ENCODE measurements at regions not wholly inside any gene's neighbourhood (a gene's known extent, or its start where the extent isn't known, plus 50 kb on each side); places are given as distances from the start of the nearest gene placed in this dataset.

DNA sequence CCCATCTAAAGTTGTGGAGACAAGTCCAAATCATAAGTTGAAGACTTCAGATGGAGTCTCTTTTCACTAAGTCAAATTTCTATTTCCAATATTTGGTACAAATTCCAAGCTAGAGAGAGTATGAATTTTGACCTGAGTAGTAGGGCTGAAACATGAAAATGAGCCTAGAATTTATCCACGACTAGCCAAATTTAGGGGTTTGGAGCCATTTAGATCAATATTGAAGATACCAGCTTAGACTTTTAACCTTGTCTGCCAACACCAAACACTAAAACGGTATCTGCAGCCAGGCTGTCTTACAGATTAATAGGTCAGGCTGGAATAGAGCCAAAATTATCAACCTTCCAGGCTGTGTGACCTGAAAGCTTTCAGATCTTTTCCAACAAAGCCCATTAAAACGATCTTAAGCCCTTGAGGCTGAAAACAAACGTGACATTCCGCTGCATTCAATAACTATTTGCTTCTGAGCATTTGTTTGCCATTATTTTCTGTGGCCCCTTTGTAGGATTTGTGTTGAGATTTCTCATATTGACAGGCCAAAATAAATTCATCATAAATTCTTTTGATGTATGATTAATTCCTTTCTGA is 268.7 kb upstream of the DKK2 start:
- FAIRE-seq = no peak

- no peak for FAIRE-seq
Measured at GRCh38 chr4:107299646-107300045, 263.5 kb upstream of the DKK2 start.

DNA sequence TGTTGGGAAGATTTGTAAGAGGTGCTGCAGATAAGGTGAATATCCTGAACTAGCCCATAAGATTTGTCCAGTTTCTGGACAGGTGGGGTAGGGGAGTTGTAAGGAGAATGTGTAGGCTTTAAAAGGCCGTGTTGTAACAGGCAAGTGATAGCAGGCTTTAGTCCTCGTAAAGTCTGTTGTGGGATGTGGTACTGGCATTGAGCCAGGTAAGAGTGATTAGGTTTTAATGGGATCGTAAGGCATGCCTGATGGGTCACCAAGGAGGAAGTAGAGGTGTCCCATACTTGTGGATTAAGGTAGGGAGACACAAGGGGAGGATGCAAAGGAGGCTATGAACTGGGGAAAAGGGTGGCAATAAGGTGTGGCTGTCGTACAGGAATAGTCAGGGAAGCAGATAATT is 256.9 kb upstream of the DKK2 start:
- FAIRE-seq = no peak

DNA sequence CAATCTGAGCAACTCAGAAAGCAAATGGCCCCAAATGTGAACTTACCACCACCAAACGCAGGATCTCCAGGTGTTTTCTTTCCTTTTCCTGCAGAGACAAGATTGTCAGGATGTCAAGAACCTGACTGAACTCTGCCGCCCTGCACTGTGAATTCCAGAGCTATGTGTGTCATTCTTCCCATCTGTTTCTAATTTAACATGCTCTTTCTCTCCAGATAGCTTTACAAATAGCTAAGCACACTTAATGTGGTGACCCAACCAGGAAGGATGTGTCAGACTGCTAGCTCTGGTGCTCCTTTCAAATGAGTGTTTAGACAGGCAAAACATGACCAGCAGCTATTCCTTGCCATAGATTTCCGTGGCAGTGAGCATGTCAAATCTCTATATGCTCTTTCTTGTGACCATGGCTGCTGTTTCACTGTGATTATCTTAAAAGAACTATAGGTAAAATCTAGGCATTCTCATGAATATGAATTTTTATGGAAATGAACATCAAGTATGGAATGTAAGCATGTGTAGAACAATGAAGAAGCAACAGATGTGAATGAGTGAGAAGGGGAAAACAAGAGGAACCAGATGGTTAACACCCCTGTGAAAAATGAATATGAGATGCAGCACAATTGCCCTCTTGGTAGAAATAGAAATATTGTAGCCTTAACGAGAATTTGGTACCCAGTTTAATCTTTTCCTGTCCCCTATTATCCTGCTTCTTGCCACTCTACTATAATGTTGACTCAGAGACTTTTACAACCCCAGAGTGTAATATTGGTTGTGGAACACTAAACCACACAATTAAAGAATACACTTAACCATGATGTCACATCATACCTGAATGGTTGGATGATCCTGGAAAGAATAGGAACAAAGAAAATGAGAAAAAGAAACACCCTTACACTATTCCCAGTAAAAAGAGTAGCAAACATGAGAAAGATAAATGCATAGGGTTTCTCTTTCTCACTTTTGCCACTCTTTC is 247.8 kb upstream of the DKK2 start:
- no peak for FAIRE-seq

- FAIRE-seq = no peak
Measured at GRCh38 chr4:107279733-107280132, 243.6 kb upstream of the DKK2 start.

DNA sequence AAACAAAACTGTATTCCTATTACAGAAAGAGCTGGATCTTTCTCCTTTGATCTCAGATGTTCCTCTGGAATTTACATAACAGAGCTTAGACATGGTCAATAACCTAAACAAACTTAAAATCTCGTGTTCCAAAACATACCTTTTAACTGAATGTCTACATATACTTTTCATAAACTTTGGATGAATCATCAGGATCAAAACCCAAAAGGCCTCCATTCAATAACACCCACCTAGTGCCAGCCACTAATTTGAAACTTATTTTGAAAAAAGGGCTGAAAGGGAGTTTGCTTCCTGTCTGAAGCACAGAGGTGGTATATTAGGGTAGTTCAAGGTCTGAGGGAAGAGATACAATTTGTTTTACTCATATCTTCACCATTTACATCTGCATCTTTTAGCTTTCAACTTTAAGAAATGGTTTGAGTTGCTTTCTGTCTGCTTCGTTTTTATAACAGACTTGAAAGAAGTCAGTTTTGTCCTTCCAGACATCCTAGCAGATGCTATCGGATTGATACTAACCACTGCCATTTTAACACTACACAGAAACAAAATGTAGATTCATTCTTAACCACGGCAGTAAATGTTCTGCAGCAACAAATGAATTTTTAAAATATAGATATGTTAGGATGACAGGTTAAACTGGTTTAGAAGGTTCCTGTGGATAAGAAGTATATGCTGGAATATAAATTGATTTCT is 242.8 kb upstream of the DKK2 start:
- no peak for FAIRE-seq

DNA sequence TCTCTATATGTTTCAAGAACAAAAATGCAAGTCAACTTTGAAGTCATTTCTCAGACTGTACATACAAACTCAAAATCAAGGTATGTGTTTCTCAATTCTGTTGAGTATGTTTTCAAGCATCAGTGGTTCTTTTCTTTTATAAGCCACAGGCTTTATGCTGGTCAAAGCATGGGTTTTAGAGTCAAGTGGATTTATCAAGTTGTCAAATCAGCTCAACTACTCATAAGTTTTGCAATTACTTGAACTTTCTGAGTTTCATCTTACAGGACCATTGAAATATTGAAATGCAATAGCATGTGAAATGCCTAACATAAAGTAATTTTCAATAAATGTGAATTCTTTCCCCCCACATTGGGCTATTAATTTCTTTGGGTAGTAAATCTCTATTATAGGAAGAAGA is 239.9 kb upstream of the DKK2 start:
- FAIRE-seq = no peak

- no peak for FAIRE-seq
Measured at GRCh38 chr4:107275225-107275624, 239.1 kb upstream of the DKK2 start.

- no peak for FAIRE-seq
Measured at GRCh38 chr4:107270614-107271013, 234.5 kb upstream of the DKK2 start.

- FAIRE-seq = no peak
Measured at GRCh38 chr4:107269175-107269574, 233.1 kb upstream of the DKK2 start.

GRCh38 chr4:107265859-107266258 is 229.7 kb upstream of the DKK2 start:
- FAIRE-seq = no peak

DNA sequence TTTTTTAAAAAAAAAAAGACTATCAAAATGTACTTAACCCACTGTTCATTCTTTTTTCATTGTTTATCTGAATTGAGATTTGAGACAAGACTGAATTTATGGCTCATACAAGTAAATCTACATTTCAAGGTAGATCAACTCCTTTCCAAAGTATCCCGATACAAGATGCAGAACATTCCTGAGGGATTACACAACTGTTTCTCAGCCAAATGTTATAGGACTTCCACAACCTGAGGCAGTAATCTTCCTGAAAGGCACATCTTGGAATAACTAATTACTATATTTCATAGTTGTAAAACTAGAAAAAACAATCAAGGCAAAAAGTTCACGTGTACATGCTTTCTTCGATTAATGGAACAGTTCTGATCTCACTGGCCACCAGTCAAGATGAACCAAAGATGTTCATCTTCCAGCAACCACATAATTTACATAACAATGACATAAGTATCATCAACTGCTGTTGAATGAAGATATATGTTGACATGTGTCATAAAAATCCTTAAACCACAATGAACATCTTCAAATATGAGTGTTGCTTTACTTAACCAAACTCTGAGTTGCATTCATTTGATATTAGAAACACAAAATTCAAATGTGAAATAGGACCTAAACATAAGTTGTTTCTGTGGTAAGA is 225.2 kb upstream of the DKK2 start:
- FAIRE-seq = no peak

GRCh38 chr4:107258359-107258758 is 222.2 kb upstream of the DKK2 start:
- FAIRE-seq = no peak

DNA sequence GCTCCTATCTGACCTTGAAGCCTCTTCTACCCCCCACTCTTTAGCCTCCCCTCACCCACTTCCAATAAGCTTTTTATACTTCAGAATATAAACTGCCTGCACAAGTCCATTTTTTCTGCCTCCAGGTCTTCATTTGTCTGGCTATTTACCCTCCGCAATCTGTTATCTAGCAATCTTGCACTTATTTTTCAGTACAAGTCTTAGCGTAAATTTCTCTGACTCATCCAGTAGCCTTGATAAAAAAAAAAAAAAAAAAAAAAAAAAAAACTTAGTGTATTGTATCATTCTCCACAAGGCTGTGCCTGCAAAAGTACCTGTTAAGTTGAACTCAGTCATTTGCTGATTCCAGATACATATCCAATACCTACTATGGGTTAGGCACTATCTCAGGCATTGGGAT is 219.5 kb upstream of the DKK2 start:
- no peak for FAIRE-seq

DNA sequence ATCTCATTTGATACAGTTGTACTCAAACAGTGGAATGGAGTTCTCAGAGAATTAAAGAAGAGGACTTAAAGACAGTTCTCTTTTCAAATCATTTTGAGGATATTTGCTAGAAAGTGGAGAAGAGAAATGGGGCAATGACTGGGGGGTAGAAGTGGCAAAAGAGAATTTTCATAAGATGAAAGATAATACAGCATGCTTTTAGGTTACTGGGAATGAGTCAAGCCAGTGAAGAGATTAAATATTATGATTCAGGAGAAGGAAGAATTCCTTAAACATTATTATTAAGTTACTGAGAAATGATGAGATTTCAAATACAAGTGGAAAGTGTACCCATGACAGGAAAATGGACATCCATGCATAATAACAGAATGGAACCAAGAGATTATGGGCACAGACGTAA is 219.0 kb upstream of the DKK2 start:
- no peak for FAIRE-seq

- no peak for FAIRE-seq
Measured at GRCh38 chr4:107253579-107254068, 217.5 kb upstream of the DKK2 start.

GRCh38 chr4:107253090-107253489 is 217.0 kb upstream of the DKK2 start:
- no peak for FAIRE-seq

GRCh38 chr4:107252571-107252970 is 216.5 kb upstream of the DKK2 start:
- FAIRE-seq = no peak

DNA sequence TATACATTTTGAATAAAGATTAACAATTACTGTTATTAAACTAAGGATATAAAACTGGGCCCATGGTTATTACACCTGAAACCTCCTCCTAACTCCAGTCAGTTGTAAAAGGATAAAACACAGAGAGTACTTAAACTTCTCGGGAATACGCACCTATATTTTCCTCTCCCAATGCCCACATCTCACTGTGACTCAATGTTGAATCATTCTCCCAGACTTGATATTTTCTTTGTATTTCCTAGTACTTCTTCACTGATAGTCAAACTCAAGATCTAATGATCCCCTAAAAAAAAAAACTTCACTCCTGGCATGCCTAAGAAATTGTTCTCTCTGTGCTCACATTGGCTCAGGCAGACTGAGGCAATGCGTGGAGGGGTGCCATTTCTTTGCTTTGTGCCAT is 212.5 kb upstream of the DKK2 start:
- FAIRE-seq = no peak

- FAIRE-seq = no peak
Measured at GRCh38 chr4:107247738-107248137, 211.6 kb upstream of the DKK2 start.

DNA sequence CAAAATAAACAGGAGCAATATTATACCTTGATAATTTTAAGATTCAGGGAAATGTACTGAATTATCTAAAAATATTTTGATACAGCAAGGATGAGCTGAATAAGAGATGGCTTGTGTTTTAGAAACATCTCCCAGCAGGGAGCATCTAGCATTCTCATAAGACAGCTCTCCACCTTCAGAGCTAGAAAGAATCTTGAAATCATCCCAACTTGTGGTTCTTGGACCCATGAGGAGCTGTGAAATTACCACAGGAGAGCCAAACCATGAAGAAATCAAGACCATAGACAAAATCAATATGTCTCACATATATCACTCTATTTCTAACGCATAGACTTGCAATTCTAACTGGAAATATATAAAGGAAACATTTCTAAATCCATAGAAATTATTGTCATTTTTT is 210.6 kb upstream of the DKK2 start:
- FAIRE-seq = no peak

DNA sequence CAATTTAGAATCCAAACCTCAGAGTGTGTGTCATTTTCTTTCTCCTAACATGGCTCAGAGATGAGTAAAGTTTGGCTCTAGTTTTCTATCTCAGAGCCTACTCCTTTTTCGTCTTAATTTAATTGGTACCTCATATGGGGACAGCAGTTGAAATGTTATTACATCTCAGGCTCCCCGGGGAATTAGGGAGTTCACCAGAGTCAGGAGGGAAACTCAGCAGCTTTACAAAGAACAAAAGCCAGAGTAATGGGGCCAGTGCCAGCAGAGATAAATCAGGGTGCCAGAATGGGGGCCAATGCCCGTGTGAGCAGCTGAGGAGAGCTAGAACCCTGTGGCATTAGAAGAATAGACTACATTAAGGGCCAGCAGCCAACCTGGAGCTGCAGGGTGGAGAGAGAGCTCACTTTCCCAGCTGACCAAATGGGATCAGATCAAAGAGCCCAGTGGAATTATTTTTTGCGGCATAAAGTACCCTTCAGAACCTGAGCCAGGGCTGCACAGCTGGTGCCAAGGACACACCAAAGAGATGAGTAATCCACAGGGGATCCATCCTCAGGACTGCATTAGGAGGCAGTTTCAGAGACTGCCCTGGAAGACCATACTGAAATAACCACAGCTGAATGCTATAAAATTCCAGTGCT is 207.1 kb upstream of the DKK2 start:
- FAIRE-seq = no peak

DNA sequence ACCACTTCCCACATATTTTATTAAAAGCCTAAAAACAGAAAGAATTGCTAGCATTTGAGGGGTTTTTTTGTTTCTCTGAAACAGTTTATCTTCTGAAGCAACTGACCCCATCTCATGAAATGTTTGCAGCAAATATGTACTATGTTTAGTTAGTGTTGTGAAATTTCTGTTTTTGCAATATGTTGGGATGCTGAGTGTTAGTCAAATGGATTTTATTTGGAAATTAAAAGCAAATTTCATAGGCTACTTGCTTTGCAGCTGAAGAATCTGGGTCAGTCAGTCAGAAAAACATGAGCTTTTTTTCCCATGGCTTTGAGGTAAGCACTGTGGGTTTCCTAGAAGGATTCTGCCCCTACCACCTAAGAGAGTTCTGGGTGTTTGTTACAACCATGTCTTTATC is 184.9 kb upstream of the DKK2 start:
- FAIRE-seq = no peak
